Naive thymus-derived CD8-positive, alpha-beta T cell (primary cell): ENCODE measurements at regions not wholly inside any gene's neighbourhood (a gene's known extent, or its start where the extent isn't known, plus 50 kb on each side); places are given as distances from the start of the nearest gene placed in this dataset.

Experiments
- ATAC-seq, 2 donors: fragments of 150-1000 bp; cut with Tn5 transposase in 1 of 2; sonication (Bioruptor Pico), chemical (Tn5 transposase) in 1 of 2; 1 replicate in 1 of 2; 2 replicates in 1 of 2; pipeline ENCODE4 v1.10.0; 2021; ENCODE audit warnings: mild to moderate bottlenecking in 2 of 2, moderate library complexity in 2 of 2
- POLR2A ChIA-PET: fragments of 350-600 bp; sonication (Branson Sonifier 250); formaldehyde crosslinking; loops from one replicate; lab custom pipeline; 2021; ENCODE audit warnings: antibody characterized with exemption; lab: Charles Lee
- DNase-seq, 10 donors: peaks; one replicate each; pipeline versions ENCODE4 v3.0.0 to v3.0.0-alpha.2; 2020 to 2022
- H3K27ac Mint-ChIP-seq, 10 donors: one replicate each; pipeline ENCODE4 v1.8.0; 2020 to 2022; ENCODE audit warnings: mild to moderate bottlenecking in 10 of 10, mixed read lengths in 10 of 10, moderate library complexity in 4 of 10, inconsistent platforms in 1 of 10
- H3K27me3 Mint-ChIP-seq, 5 donors: one replicate each; pipeline ENCODE4 v1.8.0; 2021 to 2022; ENCODE audit warnings: mixed read lengths in 5 of 5
- H3K36me3 Mint-ChIP-seq, 3 donors: one replicate each; pipeline ENCODE4 v1.8.0; 2020 to 2022; ENCODE audit warnings: mixed read lengths in 3 of 3, mild to moderate bottlenecking in 2 of 3, inconsistent platforms in 1 of 3
- H3K4me1 Mint-ChIP-seq, 4 donors: one replicate each; pipeline ENCODE4 v1.8.0; 2021 to 2022; ENCODE audit warnings: mixed read lengths in 4 of 4
- H3K4me3 Mint-ChIP-seq, 10 donors: one replicate each; pipeline ENCODE4 v1.8.0; 2020 to 2022; ENCODE audit warnings: mild to moderate bottlenecking in 10 of 10, mixed read lengths in 10 of 10, moderate library complexity in 6 of 10, inconsistent platforms in 1 of 10
- H3K9me3 Mint-ChIP-seq, 9 donors: one replicate each; pipeline ENCODE4 v1.8.0; 2020 to 2022; ENCODE audit warnings: mixed read lengths in 9 of 9, mild to moderate bottlenecking in 3 of 9, inconsistent platforms in 1 of 9, moderate library complexity in 1 of 9

DNA sequence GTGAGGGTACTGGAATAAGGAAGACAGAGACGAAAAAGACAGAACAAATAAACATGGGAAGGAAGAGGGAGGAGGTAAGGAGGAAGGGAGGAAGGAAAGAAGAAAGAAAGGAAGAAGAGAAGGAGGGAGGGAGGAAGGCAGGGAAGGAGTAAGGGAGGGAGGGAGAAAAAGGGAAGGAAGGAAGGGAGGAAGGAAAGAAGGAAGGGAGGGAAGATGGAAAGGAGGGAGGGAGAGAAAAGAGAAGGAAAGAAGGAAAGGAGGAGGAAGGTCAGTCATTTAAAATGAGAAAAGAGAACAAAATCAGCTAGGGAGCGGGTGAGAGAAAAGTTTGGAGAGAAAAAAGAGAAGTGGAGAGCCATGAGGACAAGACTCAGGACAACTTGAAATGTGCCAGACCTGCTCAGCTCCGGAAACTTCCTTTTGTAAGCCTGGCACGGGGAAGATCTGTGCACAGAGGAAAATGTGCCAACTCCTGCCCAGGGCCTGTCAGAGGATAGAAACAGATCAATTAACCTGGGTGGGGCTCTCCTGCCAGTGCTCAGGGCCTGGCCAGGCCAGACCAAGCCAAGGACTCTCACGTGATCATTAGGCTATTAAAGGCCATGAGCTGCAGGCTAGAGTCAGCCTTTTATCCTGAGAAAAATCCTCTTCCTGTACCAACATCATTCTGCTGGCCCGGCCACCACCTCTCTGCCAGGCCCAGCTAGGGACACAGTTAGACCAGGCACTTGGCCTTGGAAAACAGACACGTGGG, 50.1 kb upstream of the BCL6 start:
- H3K27ac Mint-ChIP-seq, result no peak overlapping the region

DNA sequence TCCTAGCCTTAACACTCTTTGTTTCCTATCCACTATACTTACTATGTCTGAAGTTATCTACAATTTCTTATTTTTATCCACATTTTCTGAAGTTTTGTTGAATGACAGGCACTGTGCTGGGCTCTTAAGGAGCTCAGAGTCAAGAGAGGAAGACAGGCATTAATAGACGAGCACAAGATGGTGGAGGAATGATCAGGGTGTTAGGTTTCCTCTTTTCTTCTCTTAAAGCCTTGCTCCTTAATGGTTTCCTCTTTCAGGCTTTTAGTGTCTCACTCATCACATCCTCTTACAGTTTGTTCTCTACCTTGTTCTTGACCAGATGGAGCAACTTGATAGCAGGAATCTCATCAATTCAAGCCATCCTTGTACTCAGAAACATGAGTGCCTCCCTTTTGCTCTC, 52.9 kb upstream of the BCL6 start:
- H3K27ac Mint-ChIP-seq, result peak overlapping the region in 4 of 10 donors; percentile 26 to 83 (median 78)
- POLR2A ChIA-PET, result interaction anchor here (0.7 to 1.3 kb wide), 2 partner anchors 13 to 52 kb away, joined by 4 to 8 read pairs; no protein-coding TSS in a partner anchor

More for the DNA sequence above, 50.1 kb upstream of the BCL6 start:
- no peak for ATAC-seq
- H3K27me3 Mint-ChIP-seq, result peaks cover 0 to 11% (median 0%) of the 10 kb centered on the region in 5 donors
- no peak for DNase-seq
- H3K4me1 Mint-ChIP-seq, result peaks cover 23 to 35% (median 26%) of the 10 kb centered on the region in 4 donors
- H3K9me3 Mint-ChIP-seq, result no peaks in the 10 kb centered on the region
- H3K36me3 Mint-ChIP-seq, result no peaks in the 10 kb centered on the region
- POLR2A ChIA-PET, result no interaction called here
- no peak overlapping the region for H3K4me3 Mint-ChIP-seq

DNA sequence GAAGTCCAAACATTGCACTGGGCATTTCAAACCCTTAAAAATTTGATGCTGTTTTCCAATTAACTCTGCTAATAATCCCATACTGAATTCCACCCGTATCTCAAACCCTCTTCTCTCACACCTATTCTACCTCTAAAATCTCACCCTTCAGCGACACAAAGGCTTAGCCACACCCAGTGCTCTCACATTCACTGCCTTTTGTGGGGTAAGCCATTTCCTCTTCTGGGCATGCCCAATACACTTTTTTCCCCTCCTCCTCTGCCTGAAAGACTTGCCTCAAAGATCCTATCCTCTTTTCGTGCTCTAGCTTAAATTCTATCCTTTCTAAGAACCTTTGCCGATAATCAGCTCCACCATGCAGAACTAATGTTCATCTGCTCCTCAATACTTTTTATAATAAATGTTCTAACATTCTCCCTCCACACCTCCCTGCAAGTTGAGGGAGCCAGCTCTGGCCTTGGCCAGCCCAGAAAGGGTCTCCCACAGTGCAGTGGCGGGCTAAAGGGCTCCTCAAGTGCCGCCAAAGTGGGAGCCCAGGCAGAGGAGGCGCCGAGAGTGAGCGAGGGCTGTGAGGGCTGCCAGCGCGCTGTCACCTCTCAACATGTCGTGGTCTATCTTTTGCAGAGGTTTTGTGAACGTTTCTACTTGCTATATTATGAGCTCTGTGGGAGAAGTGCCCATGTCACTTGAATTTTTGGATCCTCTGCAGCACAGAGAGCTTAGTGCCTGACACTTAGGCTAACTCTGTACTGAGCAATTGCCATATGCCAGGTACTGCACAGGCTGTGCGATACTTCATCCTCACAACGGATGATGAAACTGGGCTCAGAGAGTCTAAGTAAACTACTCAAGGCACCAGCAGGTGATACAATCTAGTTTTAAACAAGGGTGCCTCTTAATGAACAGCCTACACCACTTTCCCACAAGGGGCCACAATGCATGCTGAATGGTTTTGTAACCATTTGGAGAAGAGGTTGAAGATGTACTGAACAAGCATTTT, 53.6 kb upstream of the BCL6 start:
- POLR2A ChIA-PET, result interaction anchor here (1.3 kb wide), 1 partner anchor 12 kb away, joined by 4 read pairs; no protein-coding TSS in a partner anchor
- Mint-ChIP-seq H3K4me1 (peaks cover 19 to 52% (median 31%) of the 10 kb centered on the region in 4 donors), H3K27ac (peak overlapping the region in 8 of 10 donors; percentile 2 to 83 (median 47)), H3K4me3 (peak overlapping the region; percentile 20 to 70 (median 54)), H3K9me3 (no peaks in the 10 kb centered on the region), H3K27me3 (peaks cover 0 to 9% (median 0%) of the 10 kb centered on the region in 5 donors), H3K36me3 (no peaks in the 10 kb centered on the region)
- DNase-seq (peak in 4 of 10 donors; percentile 27 to 39 (median 31)), ATAC-seq (peak; percentile 76 to 77)

More for the DNA sequence above, 52.9 kb upstream of the BCL6 start:
- H3K27me3 Mint-ChIP-seq, result peaks cover 0 to 9% (median 0%) of the 10 kb centered on the region in 5 donors
- peak overlapping the region in 7 of 10 donors; percentile 20 to 70 (median 57) for H3K4me3 Mint-ChIP-seq
- no peaks in the 10 kb centered on the region for H3K9me3 Mint-ChIP-seq
- peaks cover 19 to 51% (median 30%) of the 10 kb centered on the region in 4 donors for H3K4me1 Mint-ChIP-seq
- DNase-seq (no peak), ATAC-seq (no peak)
- no peaks in the 10 kb centered on the region for H3K36me3 Mint-ChIP-seq

DNA sequence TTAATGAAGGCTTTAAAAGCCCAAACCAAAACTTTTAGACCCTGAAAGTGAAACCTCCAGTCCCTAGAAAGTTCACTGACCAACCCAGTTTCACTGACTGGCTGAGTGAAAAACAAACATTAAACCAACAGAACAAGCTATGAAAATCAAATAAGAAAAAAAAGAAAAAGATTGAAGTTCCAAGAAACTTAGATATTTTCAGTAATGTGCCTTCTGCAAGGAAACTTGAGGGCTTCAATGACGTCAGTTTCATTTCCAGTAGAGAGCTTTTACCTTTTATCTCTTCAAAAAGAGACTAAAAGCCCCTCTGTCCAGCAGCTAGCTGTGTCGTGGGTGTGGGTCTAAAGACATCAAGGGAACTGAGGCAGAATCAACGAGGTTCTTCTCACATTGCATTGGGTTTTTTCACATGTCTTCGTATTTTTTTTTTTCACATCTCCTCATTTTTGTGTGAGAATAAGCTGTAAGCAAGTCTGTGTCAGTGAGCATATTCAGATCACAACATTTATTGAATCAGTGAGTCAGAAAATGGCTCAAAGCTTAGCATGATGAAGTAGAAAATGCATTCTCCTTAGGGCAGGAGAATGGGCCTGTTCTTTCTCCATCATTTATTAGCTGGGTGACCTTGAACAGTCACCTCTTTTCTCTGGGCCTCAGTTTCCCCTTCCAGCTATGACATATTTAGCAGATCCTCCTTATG, 54.8 kb upstream of the BCL6 start:
- ATAC-seq (peak in 1 of 2 donors; percentile 23), DNase-seq (peak in 1 of 10 donors; percentile 26)
- peaks cover 19 to 56% (median 33%) of the 10 kb centered on the region in 4 donors for H3K4me1 Mint-ChIP-seq
- H3K36me3 Mint-ChIP-seq, result no peaks in the 10 kb centered on the region
- peaks cover 0 to 1% (median 0%) of the 10 kb centered on the region in 5 donors for H3K27me3 Mint-ChIP-seq
- H3K27ac Mint-ChIP-seq, result peak overlapping the region in 6 of 10 donors; percentile 24 to 83 (median 61)
- POLR2A ChIA-PET, result no interaction called here
- no peaks in the 10 kb centered on the region for H3K9me3 Mint-ChIP-seq
- peak overlapping the region in 5 of 10 donors; percentile 2 to 30 (median 19) for H3K4me3 Mint-ChIP-seq

DNA sequence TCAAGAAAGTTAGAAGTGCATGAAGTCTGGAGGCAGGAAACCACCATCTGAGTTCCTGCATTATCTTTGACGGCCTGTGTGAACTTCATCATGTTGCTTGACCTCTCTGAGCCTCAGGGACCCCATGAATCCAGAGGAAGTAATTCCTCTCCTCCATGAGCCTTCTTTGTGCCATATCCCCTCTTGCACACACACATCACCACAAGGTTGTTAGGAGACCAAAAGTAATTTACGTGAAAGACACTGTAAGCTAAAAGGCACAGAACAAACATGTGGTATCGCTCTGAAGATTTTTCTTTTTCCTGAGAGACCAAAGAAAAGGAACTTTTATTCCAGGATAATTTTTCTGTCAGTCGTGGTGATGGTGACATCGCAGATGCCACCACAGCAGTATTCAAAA, 55.9 kb upstream of the BCL6 start:
- Mint-ChIP-seq H3K27me3 (no peaks in the 10 kb centered on the region), H3K36me3 (no peaks in the 10 kb centered on the region), H3K4me1 (peaks cover 19 to 56% (median 33%) of the 10 kb centered on the region in 4 donors), H3K9me3 (no peaks in the 10 kb centered on the region), H3K4me3 (no peak overlapping the region), H3K27ac (peak overlapping the region in 1 of 10 donors; percentile 36)
- POLR2A ChIA-PET, result no interaction called here
- DNase-seq (no peak), ATAC-seq (no peak)

DNA sequence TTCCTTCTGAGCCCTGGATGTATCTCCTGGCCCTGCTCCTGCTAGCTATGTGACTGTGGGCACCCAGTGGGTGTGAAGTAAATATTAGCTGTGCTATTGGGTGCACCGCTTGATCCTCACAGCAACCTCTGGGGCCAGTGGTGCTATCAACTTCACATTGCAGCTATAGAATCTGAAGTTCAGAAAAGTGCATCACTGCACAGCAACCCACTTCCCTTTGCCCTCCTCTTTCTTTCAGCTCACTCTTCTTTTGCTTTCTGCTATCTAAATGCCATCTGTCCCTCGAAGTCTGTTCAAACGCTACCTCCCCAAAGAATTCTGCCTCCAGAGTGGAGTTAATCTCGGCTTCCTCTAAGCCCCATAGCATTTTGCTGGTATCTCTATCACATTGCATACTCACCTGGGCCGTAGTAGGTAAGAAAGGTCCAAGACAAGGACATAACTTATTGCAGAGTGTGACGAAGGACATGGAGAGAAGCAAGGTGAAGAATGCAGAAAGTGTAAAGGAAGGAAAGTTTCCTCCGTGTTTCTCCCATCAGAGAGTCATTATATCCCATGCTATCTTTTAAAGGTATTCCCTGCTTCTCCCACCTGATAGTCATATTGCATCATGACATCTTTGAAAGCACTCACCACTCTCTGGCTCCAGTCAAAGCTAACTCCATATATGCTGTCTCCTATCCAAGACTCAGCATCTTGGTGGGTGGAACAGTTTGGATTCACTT, 57.1 kb upstream of the BCL6 start:
- POLR2A ChIA-PET, result no interaction called here
- H3K4me1 Mint-ChIP-seq, result peaks cover 18 to 56% (median 33%) of the 10 kb centered on the region in 4 donors
- H3K36me3 Mint-ChIP-seq, result no peaks in the 10 kb centered on the region
- ATAC-seq (no peak), DNase-seq (no peak)
- H3K4me3 Mint-ChIP-seq, result peak overlapping the region in 3 of 10 donors; percentile 37 to 44 (median 44)
- peak overlapping the region in 3 of 10 donors; percentile 3 to 27 (median 8) for H3K27ac Mint-ChIP-seq
- no peaks in the 10 kb centered on the region for H3K27me3 Mint-ChIP-seq
- H3K9me3 Mint-ChIP-seq, result no peaks in the 10 kb centered on the region

DNA sequence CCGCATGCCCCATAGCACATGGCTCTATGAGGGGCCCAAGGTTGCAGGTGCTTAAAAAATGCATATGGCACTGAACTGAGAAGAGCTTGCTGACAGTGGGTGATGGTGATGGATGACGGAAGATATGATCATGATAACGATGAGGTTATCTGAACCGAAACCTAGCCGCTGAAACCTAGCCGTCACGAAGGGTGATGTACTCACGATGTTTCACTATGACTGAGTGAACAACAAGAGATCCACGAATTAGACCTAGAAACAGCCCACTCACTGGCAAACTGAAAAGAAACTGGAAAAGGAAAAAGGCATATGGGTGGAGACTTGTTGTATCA, 57.6 kb upstream of the BCL6 start:
- H3K27ac Mint-ChIP-seq, result peak overlapping the region in 1 of 10 donors; percentile 8
- DNase-seq (no peak), ATAC-seq (no peak)
- H3K4me3 Mint-ChIP-seq, result peak overlapping the region in 3 of 10 donors; percentile 37 to 44 (median 44)
- POLR2A ChIA-PET, result no interaction called here
- peaks cover 16 to 53% (median 29%) of the 10 kb centered on the region in 4 donors for H3K4me1 Mint-ChIP-seq
- no peaks in the 10 kb centered on the region for H3K36me3 Mint-ChIP-seq
- no peaks in the 10 kb centered on the region for H3K27me3 Mint-ChIP-seq
- H3K9me3 Mint-ChIP-seq, result no peaks in the 10 kb centered on the region

DNA sequence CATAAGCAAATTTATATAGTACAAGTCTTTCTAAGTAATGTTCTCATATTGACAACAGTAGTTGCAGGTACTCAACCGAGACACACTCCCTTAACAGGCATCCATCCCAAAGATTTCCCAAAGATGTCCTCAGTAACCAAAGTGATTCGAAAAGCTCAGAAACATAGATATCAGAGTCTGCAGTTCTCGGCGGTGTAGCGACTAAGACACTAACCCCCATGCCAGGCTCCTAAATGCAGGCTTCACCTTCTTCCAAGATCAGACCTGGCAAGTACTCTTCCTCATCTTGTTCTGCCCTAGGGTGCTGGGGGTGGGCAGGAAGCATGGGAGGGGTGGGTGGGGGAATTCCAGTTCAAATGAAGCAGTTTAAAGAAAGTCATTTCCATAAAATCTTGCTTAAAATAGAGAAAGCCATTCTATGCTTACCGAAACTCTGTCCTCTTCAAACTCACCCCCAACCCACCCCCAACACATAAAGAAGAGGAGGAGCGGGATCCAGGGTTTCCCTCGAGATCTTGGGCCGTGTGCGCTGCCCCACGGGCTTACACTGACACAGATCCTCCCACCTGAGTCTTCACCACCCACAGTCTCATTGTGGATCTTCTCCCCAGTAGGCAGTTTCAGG, 59.0 kb upstream of the BCL6 start:
- H3K27ac Mint-ChIP-seq, result no peak overlapping the region
- no peak for ATAC-seq
- POLR2A ChIA-PET, result no interaction called here
- H3K27me3 Mint-ChIP-seq, result no peaks in the 10 kb centered on the region
- no peak for DNase-seq
- H3K36me3 Mint-ChIP-seq, result no peaks in the 10 kb centered on the region
- H3K4me1 Mint-ChIP-seq, result peaks cover 4 to 39% (median 15%) of the 10 kb centered on the region in 4 donors
- H3K4me3 Mint-ChIP-seq, result no peak overlapping the region
- no peaks in the 10 kb centered on the region for H3K9me3 Mint-ChIP-seq

DNA sequence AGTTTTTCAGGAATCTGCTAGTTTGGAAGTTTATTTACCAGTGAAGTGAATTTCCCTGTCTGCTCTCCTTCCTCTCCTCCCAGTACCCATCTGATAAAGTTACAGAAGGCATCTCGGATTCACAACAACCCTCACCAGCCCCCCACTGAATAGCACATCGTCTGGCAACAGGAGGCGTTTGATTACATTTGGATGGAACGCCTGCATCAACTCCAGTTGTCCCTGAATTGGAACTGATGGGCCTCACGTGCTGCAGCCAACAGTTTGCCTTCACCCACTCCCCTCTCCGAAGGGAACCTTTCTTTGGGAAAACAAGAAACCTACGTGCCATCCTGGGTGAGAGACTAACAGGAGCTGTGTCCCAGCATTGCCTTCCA, 59.5 kb upstream of the BCL6 start:
- Mint-ChIP-seq H3K27ac (no peak overlapping the region), H3K4me1 (peaks cover 3 to 34% (median 11%) of the 10 kb centered on the region in 4 donors), H3K9me3 (no peaks in the 10 kb centered on the region), H3K36me3 (no peaks in the 10 kb centered on the region), H3K4me3 (no peak overlapping the region), H3K27me3 (no peaks in the 10 kb centered on the region)
- POLR2A ChIA-PET, result no interaction called here
- ATAC-seq (no peak), DNase-seq (no peak)

DNA sequence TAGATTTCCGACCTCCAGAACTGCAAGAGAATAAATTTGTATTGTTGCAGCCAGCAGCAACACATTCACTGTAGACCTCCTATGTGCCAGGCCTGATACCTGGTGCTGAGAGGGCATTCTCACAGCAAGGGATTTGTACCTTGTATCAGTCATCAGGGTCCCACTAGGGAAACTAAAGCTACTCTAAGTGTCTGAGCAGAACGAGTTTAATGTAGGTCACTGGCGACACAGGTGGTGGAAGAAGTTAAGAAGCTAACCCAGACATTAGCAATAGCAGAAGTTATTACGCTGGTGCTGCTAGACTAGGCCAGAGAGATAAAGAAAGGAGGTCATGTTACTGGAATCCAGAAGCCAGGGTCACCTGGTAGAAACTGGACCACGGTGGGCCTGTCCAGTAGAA, 60.5 kb upstream of the BCL6 start:
- peaks cover 3 to 25% (median 7%) of the 10 kb centered on the region in 4 donors for H3K4me1 Mint-ChIP-seq
- no peak for DNase-seq
- POLR2A ChIA-PET, result no interaction called here
- no peaks in the 10 kb centered on the region for H3K36me3 Mint-ChIP-seq
- no peaks in the 10 kb centered on the region for H3K9me3 Mint-ChIP-seq
- H3K4me3 Mint-ChIP-seq, result no peak overlapping the region
- peak overlapping the region in 1 of 10 donors; percentile 35 for H3K27ac Mint-ChIP-seq
- ATAC-seq, result no peak
- no peaks in the 10 kb centered on the region for H3K27me3 Mint-ChIP-seq

DNA sequence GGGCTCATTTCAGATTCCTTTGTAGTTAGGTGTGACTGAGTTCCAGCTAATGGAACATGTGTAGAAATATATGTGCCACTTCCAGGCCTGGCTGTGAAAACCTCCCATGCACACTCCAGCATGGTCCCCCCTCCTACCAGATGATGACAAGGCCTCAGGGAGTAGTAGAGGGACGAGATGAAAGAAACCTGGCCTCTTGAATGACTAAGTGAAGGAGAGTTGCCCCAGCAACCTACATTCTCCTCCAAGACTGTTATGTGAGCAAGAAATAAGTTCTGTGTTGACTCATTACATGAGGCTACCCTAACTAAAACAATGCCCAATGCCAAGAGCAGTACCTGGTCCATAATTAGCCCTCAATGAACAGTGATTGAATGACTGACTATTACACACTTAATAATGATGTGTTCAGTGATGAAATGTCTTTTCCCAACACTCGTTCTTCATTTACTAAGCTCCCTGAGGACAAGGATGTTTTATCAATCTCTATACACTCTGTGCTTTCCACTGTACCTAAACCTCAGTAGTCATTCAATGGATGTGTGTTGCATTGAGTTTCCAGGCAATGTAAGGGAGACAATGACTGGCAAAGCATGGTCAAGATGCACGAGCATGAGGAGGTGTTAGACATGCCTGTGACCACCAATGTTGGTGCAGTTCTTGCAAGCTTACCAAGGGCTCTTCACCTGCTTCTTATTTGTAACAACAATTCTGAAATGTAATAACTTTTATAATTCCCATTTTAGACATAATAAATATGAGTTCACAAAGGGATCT, 62.0 kb upstream of the BCL6 start:
- Mint-ChIP-seq H3K9me3 (no peaks in the 10 kb centered on the region), H3K4me3 (no peak overlapping the region), H3K27ac (peak overlapping the region in 2 of 10 donors; percentile 11 to 14), H3K27me3 (no peaks in the 10 kb centered on the region), H3K36me3 (no peaks in the 10 kb centered on the region), H3K4me1 (peaks cover 0 to 13% (median 4%) of the 10 kb centered on the region in 4 donors)
- POLR2A ChIA-PET, result no interaction called here
- no peak for ATAC-seq
- no peak for DNase-seq
